ENCODE measurements at regions not wholly inside any gene's neighbourhood (a gene's known extent, or its start where the extent isn't known, plus 50 kb on each side); places are given as distances from the start of the nearest gene placed in this dataset.
"Not testable (repeated sequence)": the region's sequence is repeated elsewhere in the genome, so short reads cannot be mapped to it uniquely, and the experiment has no call there.

GRCh38 chr5:98365126-98365525, 408.3 kb upstream of the RGMB start:
- H3K36me3 Mint-ChIP-seq (ENCODE audit: low read depth) = no peaks in the 10 kb centered on the region
- no peak overlapping the region for H3K4me3 Mint-ChIP-seq
- H3K4me1 Mint-ChIP-seq = peaks cover 23% of the 10 kb centered on the region
- H3K27me3 Mint-ChIP-seq (ENCODE audit: low read depth) = no peaks in the 10 kb centered on the region
- no peak for TF ChIP-seq CTCF (IDR thresholded peaks at IDR 0.05; ENCODE audit: unreplicated experiment in 3 of 3)
- peak overlapping the region in 2 of 3 experiments; percentile 10 to 24 for H3K27ac Mint-ChIP-seq
- H3K9me3 Mint-ChIP-seq = peaks cover 2% of the 10 kb centered on the region

- peaks cover 22% of the 10 kb centered on the region for H3K4me1 Mint-ChIP-seq
- H3K27me3 Mint-ChIP-seq (ENCODE audit: low read depth) = no peaks in the 10 kb centered on the region
- no peaks in the 10 kb centered on the region for H3K36me3 Mint-ChIP-seq (ENCODE audit: low read depth)
- H3K9me3 Mint-ChIP-seq = no peaks in the 10 kb centered on the region
- no peak for TF ChIP-seq CTCF (IDR thresholded peaks at IDR 0.05; ENCODE audit: unreplicated experiment in 3 of 3)
- no peak overlapping the region for H3K27ac Mint-ChIP-seq
- no peak overlapping the region for H3K4me3 Mint-ChIP-seq
Observed at GRCh38 chr5:98368141-98368540, 405.3 kb upstream of the RGMB start.

GRCh38 chr5:98372351-98372750, 401.1 kb upstream of the RGMB start:
- Mint-ChIP-seq H3K4me3 (no peak overlapping the region), H3K4me1 (no peaks in the 10 kb centered on the region), H3K27ac (no peak overlapping the region), H3K36me3 (ENCODE audit: low read depth) (no peaks in the 10 kb centered on the region), H3K27me3 (ENCODE audit: low read depth) (no peaks in the 10 kb centered on the region), H3K9me3 (no peaks in the 10 kb centered on the region)
- TF ChIP-seq CTCF (IDR thresholded peaks at IDR 0.05; ENCODE audit: unreplicated experiment in 3 of 3) = no peak

GRCh38 chr5:98391921-98392625, 381.4 kb upstream of the RGMB start:
- Mint-ChIP-seq H3K4me3 (no peak overlapping the region), H3K9me3 (no peaks in the 10 kb centered on the region), H3K27ac (no peak overlapping the region), H3K4me1 (no peaks in the 10 kb centered on the region), H3K27me3 (ENCODE audit: low read depth) (no peaks in the 10 kb centered on the region), H3K36me3 (ENCODE audit: low read depth) (no peaks in the 10 kb centered on the region)
- TF ChIP-seq CTCF (IDR thresholded peaks at IDR 0.05; ENCODE audit: unreplicated experiment in 3 of 3) = no peak

GRCh38 chr5:98393205-98393604, 380.3 kb upstream of the RGMB start:
- H3K4me1 Mint-ChIP-seq; H3K27me3 Mint-ChIP-seq (ENCODE audit: low read depth); H3K36me3 Mint-ChIP-seq (ENCODE audit: low read depth); H3K27ac Mint-ChIP-seq; H3K4me3 Mint-ChIP-seq; H3K9me3 Mint-ChIP-seq: not testable (repeated sequence)

GRCh38 chr5:98397081-98397480, 376.4 kb upstream of the RGMB start:
- H3K4me3 Mint-ChIP-seq = no peak overlapping the region
- no peaks in the 10 kb centered on the region for H3K36me3 Mint-ChIP-seq (ENCODE audit: low read depth)
- no peak for TF ChIP-seq CTCF (IDR thresholded peaks at IDR 0.05; ENCODE audit: unreplicated experiment in 3 of 3)
- no peak overlapping the region for H3K27ac Mint-ChIP-seq
- no peaks in the 10 kb centered on the region for H3K9me3 Mint-ChIP-seq
- peaks cover 5% of the 10 kb centered on the region for H3K4me1 Mint-ChIP-seq
- no peaks in the 10 kb centered on the region for H3K27me3 Mint-ChIP-seq (ENCODE audit: low read depth)
